ENCODE measurements at regions not wholly inside any gene's neighbourhood (a gene's known extent, or its start where the extent isn't known, plus 50 kb on each side); places are given as distances from the start of the nearest gene placed in this dataset.

- TF ChIP-seq CTCF (IDR thresholded peaks at IDR 0.05) = no peak
- no peak for TF ChIP-seq TCF7L2 (IDR thresholded peaks at IDR 0.05; ENCODE audit: low read depth, low read length)
Measured at GRCh38 chr17:73719588-73720071, 75.4 kb upstream of the SDK2 start.

Data from Panc1 (cell line).